ENCODE measurements at regions not wholly inside any gene's neighbourhood (a gene's known extent, or its start where the extent isn't known, plus 50 kb on each side); places are given as distances from the start of the nearest gene placed in this dataset.

- DNase-seq = no peak
Measured at GRCh38 chr10:3510741-3511140, 274.3 kb downstream of the KLF6 start.

- no peak for DNase-seq
Measured at GRCh38 chr10:3509355-3509754, 275.7 kb downstream of the KLF6 start.

- DNase-seq = no peak
Measured at GRCh38 chr10:3503299-3503698, 281.7 kb downstream of the KLF6 start.

DNA sequence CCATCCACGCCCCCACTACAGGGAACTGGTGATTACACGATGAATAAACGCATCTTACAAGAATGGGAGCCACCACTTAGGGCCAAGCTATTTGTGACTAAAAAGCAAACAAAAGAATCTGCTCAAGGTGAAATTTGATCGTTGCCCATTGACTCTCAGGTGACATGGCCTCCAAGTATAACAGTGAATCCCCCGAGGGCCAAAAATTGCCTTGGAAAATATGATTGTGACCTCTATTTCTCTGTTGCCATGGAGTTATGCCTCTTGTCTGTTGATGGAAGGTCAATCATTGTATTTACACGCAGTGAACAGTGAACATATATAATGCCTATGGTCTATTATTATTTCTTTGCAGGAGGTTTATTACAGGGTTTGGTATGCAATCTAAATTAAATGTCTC lies 282.3 kb downstream of the KLF6 start:
- peak; percentile 49 for DNase-seq

DNA sequence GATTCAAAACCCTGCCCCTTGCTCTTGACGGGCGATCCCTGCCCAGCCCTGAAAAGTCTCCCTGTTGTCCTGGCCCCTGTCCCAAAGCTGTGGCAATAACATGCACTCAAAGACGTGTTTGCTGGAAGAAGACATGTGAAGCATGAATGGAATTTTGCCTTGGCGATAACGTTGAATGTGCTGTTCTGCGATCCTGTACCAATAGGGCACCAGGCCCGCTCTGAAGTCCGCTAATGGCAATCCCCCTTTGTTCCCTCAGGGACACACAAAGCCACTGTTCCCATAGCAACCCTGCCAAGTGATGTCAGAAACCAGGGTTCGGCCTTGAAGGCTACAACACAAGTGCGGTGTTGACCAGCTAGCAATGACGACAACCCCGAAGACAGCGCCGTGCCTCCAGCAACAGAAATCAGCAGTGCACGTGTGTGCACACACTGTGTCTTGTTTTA lies 284.6 kb downstream of the KLF6 start:
- no peak for DNase-seq

DNA sequence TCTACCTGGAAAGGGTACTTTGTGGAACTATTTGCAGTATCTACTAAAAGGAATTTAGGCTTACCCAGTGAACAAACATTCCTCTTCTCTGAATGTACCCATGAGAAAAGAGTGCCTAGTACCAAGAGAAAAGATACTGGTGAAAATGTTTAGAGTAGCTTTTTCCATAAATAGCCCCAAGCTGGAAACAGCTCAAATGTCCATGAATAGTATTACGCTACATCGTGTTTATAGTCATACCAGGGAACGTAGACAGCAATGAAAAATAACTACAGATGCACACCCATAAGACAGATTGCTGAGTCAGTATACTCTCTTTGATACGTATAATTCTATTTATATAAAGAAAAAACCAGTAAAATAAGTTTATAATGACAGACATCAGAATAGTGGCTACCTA lies 285.9 kb downstream of the KLF6 start:
- DNase-seq = no peak

GRCh38 chr10:3497581-3497980 lies 287.4 kb downstream of the KLF6 start:
- no peak for DNase-seq

DNA sequence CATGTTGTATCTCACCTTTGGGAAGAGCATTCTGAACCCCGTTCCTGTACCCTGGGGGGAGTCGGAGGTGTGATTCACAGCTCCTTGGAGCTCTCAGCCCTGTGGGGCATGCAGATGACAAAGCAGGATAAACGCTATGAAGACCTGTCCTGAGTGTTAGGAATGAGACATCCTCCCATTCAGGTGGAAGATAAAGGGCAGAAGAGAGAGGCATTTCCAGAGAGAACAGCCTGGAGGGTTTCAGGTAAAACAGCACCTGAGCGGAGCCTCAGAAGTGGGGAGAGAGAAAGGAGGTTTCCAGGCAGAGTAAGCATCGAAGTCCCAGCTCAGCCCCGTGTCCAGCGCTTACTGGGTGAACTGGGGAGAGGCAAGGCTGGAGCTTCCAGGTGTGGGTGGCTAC lies 288.9 kb downstream of the KLF6 start:
- no peak for DNase-seq

DNA sequence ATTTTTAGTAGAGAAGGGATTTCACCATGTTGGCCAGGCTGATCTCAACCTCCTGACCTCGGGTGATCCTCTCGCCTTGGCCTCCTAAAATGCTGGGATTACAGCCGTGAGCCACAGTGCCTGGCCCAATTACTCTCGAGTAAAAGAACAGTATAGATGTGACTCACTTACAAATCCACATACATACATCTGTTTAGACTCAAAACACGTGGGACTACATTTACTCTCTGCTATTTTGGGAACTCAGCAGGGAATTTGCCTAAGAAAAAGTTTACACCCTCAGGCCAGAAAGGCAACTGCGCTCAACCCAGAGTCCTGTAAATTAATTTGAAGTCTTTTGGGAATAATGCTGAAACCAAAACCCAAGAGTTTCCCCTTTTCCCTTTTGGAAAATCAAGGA lies 289.7 kb downstream of the KLF6 start:
- DNase-seq = no peak

DNA sequence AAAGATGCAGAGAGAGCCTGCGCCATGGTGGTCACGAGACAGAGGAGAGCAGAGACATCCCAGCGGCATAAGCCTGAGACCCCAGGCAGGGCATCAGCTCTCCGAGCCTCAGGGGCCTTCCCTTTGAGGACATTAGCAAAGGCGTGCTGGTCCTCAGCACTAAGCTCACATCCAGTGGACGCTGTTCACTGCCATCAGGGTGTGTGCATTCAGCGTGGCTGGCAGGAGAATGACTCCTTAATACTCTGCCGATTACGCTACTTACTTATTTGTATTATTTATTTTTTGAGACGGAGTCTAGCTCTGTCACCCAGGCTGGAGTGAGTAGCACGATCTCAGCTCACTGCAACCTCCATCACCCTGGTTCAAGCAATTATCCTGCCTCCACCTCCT lies 290.2 kb downstream of the KLF6 start:
- DNase-seq = no peak

GRCh38 chr10:3494131-3494837 lies 290.7 kb downstream of the KLF6 start:
- DNase-seq = no peak

DNA sequence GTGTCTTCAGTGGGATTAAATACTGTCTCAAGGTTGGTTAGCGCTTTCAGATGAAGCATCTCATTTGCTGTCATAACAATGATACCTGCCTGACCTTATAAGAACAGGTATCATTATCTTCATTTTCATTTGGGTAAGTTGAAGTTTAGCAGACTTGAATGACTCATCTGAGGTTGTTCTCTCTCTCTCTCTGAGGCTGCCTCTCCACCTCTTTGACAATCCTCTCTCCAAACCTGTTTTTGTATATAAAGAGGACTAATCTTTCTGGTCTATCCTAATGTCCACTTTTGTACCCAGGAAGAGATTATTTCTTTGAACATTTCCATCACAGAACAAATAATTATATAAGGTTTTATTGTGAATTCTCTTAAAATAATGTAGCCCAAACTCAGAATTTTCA lies 291.4 kb downstream of the KLF6 start:
- DNase-seq = no peak

DNA sequence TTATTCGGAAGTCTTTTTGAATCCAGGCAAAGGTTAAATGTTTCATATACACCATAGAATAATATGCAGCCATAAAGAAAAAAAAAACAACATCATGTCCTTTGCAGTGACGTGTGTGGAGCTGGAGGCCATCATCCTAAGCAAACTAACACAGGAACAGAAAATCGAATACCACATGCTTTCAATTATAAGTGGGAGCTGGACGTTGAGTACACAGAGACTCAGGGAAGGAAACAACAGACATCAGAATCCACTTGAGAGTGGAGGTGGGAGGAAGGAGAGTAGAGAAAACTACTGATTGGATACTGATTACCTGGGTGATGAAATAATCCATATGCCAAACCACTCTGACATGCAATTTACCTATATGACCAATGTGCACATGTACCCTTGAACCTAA lies 293.4 kb downstream of the KLF6 start:
- no peak for DNase-seq

DNA sequence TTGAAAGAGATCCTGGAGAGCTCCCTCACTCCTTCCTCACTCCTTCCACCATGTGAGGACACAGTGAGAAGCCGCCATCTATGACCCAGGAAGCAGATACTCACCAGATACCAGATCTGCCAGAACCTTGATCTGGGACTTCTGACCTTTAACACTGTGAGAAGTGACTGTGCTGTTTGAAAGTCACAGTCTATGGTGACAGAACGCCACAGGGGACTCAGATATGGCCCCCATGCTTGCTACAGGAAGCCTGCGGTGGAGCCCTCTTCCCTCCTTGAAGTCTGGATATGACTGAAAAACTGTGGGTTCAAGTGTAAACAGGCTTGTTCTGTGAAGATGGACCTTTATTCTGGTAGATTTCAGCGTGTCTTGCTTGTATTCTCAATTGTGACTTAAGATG lies 297.8 kb downstream of the KLF6 start:
- no peak for DNase-seq

GRCh38 chr10:3486346-3487065 lies 298.5 kb downstream of the KLF6 start:
- DNase-seq = no peak

DNA sequence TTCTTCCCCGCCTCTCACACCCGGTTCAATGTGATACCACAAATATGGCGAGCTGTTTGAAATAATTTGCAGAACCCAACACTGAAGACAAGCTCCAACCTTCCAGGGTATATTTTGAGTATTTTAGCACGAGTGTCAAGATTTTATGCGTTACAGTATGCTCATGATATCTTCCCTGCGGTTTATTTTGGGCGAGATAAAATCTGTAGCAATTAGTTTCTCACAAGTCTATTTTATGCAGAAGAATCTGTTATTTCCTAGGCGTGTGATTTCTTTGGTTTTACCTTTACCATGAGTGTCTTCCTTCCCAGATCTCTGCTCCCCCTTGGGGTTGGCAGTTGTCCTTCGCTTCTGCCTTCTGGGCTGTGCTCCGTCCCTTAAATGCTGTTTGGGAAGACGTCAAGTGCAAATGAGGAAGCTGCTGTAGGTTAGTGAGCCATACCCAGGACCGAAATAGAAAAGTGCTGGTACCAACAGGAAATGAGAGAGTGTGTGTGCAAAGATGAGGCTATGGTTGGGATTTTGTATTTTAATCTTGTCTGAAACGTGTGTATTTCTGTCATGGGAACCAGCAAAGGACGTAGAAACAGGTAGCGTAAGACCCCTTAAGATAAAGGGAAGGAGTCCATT lies 299.8 kb downstream of the KLF6 start:
- no peak for DNase-seq

GRCh38 chr10:3484306-3485056 lies 300.5 kb downstream of the KLF6 start:
- DNase-seq = no peak

GRCh38 chr10:3482200-3482993 lies 302.6 kb downstream of the KLF6 start:
- DNase-seq = peak; percentile 58

- DNase-seq = no peak
Measured at GRCh38 chr10:3481496-3481895, 303.5 kb downstream of the KLF6 start.

DNA sequence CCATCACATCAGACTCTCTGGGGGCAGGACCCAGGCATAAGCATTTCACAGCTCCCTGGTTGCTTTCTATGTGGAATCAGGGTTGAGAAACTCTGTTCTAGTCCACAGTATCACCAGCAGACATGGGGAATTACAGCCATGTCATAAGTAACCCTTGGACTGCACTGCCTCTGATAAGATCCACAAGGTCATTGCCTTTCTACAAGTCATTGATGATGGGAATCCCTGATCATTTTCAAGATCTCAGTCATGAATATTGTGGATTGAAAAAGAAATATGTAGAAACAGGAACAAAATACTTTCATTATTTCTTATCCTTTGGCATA lies 304.1 kb downstream of the KLF6 start:
- no peak for DNase-seq

GRCh38 chr10:3480281-3480989 lies 304.6 kb downstream of the KLF6 start:
- no peak for DNase-seq

GRCh38 chr10:3478632-3479240 lies 306.2 kb upstream of the PITRM1 start:
- DNase-seq = no peak

Data from NCI-H2171 treated with DMSO at 0.1 percent for 48 hours (cell line).